ENCODE measurements at regions not wholly inside any gene's neighbourhood (a gene's known extent, or its start where the extent isn't known, plus 50 kb on each side); places are given as distances from the start of the nearest gene placed in this dataset.

DNA sequence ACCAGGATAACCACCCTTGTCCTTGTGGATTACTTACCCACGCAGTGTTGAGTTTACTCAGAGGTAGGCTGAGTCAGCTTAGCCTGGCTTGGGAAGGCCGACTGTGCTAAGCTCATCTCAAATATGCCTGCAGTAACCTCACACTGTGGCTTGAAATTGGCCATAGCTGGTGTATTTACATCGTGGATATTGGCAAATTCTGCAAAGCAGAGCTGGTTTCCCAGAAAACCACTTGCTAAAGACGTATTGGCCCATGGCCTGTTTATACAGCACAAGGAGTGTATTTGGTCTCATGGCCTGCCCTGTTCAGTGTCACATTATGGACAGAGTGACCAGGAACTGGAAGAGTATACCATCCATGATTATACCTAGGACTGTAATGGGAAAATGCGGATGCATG lies 170.5 kb upstream of the UBE3A start:
- TF ChIP-seq POLR2AphosphoS5 (IDR thresholded peaks at IDR 0.05; ENCODE audit: insufficient read depth, low read depth, low read length) (no peak), EZH2 (IDR thresholded peaks at IDR 0.05; ENCODE audit: borderline replicate concordance, low read depth, low read length, severe bottlenecking) (no peak), POLR2A (IDR thresholded peaks at IDR 0.05; ENCODE audit: low read depth, low read length) (no peak), FOS (IDR thresholded peaks at IDR 0.05; ENCODE audit: borderline replicate concordance, insufficient read depth, low read length) (no peak), MYC (IDR thresholded peaks at IDR 0.05; ENCODE audit: low read depth, low read length) (no peak), GATA2 (IDR thresholded peaks at IDR 0.05; ENCODE audit: insufficient read depth, insufficient read length, low read depth, low read length) (no peak), JUN (IDR thresholded peaks at IDR 0.05; ENCODE audit: borderline replicate concordance, insufficient read depth, insufficient read length, low read depth) (no peak)
- TF ChIP-seq, protein P1, sequence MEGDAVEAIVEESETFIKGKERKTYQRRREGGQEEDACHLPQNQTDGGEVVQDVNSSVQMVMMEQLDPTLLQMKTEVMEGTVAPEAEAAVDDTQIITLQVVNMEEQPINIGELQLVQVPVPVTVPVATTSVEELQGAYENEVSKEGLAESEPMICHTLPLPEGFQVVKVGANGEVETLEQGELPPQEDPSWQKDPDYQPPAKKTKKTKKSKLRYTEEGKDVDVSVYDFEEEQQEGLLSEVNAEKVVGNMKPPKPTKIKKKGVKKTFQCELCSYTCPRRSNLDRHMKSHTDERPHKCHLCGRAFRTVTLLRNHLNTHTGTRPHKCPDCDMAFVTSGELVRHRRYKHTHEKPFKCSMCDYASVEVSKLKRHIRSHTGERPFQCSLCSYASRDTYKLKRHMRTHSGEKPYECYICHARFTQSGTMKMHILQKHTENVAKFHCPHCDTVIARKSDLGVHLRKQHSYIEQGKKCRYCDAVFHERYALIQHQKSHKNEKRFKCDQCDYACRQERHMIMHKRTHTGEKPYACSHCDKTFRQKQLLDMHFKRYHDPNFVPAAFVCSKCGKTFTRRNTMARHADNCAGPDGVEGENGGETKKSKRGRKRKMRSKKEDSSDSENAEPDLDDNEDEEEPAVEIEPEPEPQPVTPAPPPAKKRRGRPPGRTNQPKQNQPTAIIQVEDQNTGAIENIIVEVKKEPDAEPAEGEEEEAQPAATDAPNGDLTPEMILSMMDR (IDR thresholded peaks at IDR 0.05; ENCODE audit: extremely low read depth in 1 of 2, insufficient read depth in 1 of 2, low read depth in 1 of 2, low read length in 2 of 2), result no peak
- TF ChIP-seq, protein P2, sequence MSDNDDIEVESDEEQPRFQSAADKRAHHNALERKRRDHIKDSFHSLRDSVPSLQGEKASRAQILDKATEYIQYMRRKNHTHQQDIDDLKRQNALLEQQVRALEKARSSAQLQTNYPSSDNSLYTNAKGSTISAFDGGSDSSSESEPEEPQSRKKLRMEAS (IDR thresholded peaks at IDR 0.05; ENCODE audit: insufficient read depth, insufficient read length), result no peak
